AG04449 (cell line): ENCODE measurements at regions not wholly inside any gene's neighbourhood (a gene's known extent, or its start where the extent isn't known, plus 50 kb on each side); places are given as distances from the start of the nearest gene placed in this dataset.
A peak's percentile ranks its signal among the peaks of the same experiment; 100 is the strongest.

Experiments
- CTCF ChIA-PET: fragments of 350-600 bp; formaldehyde crosslinking; extraction: SDS; loops from one replicate; lab custom pipeline; 2021; ENCODE audit warnings: antibody characterized with exemption; lab: Yijun Ruan, JAX
- POLR2A ChIA-PET: fragments of 400-600, 350-600 bp; formaldehyde crosslinking; extraction: SDS; loops from one replicate; lab custom pipeline; 2020; ENCODE audit warnings: antibody characterized with exemption, inconsistent platforms; lab: Yijun Ruan, JAX
- DNase-seq: peaks from one replicate; pipeline ENCODE4 v3.0.0-alpha.2; 2010; ENCODE audit warnings: low read depth, low spot score
- H3K4me3 ChIP-seq: 2 replicates; pipeline ENCODE4 v1.5.1; 2011; ENCODE audit warnings: low read depth, mild to moderate bottlenecking, control low read depth, low read length
- CTCF ChIP-seq: IDR thresholded peaks from one replicate; pipeline ENCODE4 v1.5.1; 2011; ENCODE audit warnings: mild to moderate bottlenecking, moderate library complexity, low read length, control low read depth, inconsistent platforms; ENCODE audit not compliant: insufficient read depth; ENCODE audit errors: missing control alignments

- TF ChIP-seq CTCF = no peak
- DNase-seq = no peak
- ChIA-PET POLR2A (interaction anchor here (2.9 kb wide), 1 partner anchor 137 kb away, joined by 10 read pairs; no protein-coding TSS in a partner anchor), CTCF (interaction anchor here (0.9 to 6.3 kb wide), 24 partner anchors 8 to 262 kb away, joined by 3 to 76 read pairs (median 7); partner anchors contain the start of gene FBN2)
- no peak overlapping the region for H3K4me3 ChIP-seq
Measured at GRCh38 chr5:128673970-128674369, 135.9 kb upstream of the FBN2 start.

- peak; percentile 76 for TF ChIP-seq CTCF
- no peak overlapping the region for H3K4me3 ChIP-seq
- ChIA-PET POLR2A (interaction anchor here (2.9 kb wide), 1 partner anchor 138 kb away, joined by 10 read pairs; no protein-coding TSS in a partner anchor), CTCF (interaction anchor here (0.5 to 6.3 kb wide), 34 partner anchors 9 to 263 kb away, joined by 3 to 76 read pairs (median 6); partner anchors contain the start of gene FBN2)
- DNase-seq = no peak
Measured at GRCh38 chr5:128674837-128675446, 136.9 kb upstream of the FBN2 start.

- ChIA-PET POLR2A (interaction anchor here (1.1 kb wide), 1 partner anchor 142 kb away, joined by 3 read pairs; no protein-coding TSS in a partner anchor), CTCF (no interaction called here)
Measured at GRCh38 chr5:128681096-128681495, 143.1 kb upstream of the FBN2 start.

GRCh38 chr5:128681764-128682592 is 143.9 kb upstream of the FBN2 start:
- CTCF ChIA-PET = interaction anchor here (3.7 kb wide), 1 partner anchor 7 kb away, joined by 25 read pairs; no protein-coding TSS in a partner anchor
- no peak for TF ChIP-seq CTCF
- no peak overlapping the region for H3K4me3 ChIP-seq
- DNase-seq = no peak
- POLR2A ChIA-PET = interaction anchor here (1.1 kb wide), 1 partner anchor 143 kb away, joined by 3 read pairs; no protein-coding TSS in a partner anchor

More at GRCh38 chr5:128681096-128681495, 143.1 kb upstream of the FBN2 start:
- no peak for DNase-seq
- TF ChIP-seq CTCF = no peak
- no peak overlapping the region for H3K4me3 ChIP-seq

- TF ChIP-seq CTCF = no peak
Measured at GRCh38 chr5:128682669-128683068, 144.6 kb upstream of the FBN2 start.

More at GRCh38 chr5:128682669-128683068, 144.6 kb upstream of the FBN2 start:
- H3K4me3 ChIP-seq = no peak overlapping the region
- ChIA-PET POLR2A (no interaction called here), CTCF (interaction anchor here (1.4 to 3.7 kb wide), 2 partner anchors 8 to 14 kb away, joined by 3 to 25 read pairs; no protein-coding TSS in a partner anchor)
- DNase-seq = no peak
